ENCODE measurements at regions not wholly inside any gene's neighbourhood (a gene's known extent, or its start where the extent isn't known, plus 50 kb on each side); places are given as distances from the start of the nearest gene placed in this dataset.

GRCh38 chr20:52724541-52724940 lies 247.6 kb upstream of the TSHZ2 start:
- no peaks in the 10 kb centered on the region for H3K27me3 ChIP-seq (ENCODE audit: low read depth)
- H3K27ac ChIP-seq = no peak overlapping the region
- no peak overlapping the region for H3K4me3 ChIP-seq
- no peaks in the 10 kb centered on the region for H3K9me3 ChIP-seq
- no peak for ATAC-seq
- H3K36me3 ChIP-seq = no peaks in the 10 kb centered on the region
- TF ChIP-seq CTCF (IDR thresholded peaks at IDR 0.05) = no peak
- DNase-seq = no peak
- intact Hi-C loops (cut with DNase I) = no loop called here
- no peaks in the 10 kb centered on the region for H3K4me1 ChIP-seq

GRCh38 chr20:52722926-52723688 lies 249.1 kb upstream of the TSHZ2 start:
- TF ChIP-seq CTCF (IDR thresholded peaks at IDR 0.05) = no peak
- Histone ChIP-seq H3K27ac (no peak overlapping the region), H3K27me3 (ENCODE audit: low read depth) (no peaks in the 10 kb centered on the region), H3K9me3 (no peaks in the 10 kb centered on the region), H3K36me3 (no peaks in the 10 kb centered on the region), H3K4me1 (no peaks in the 10 kb centered on the region), H3K4me3 (no peak overlapping the region)
- intact Hi-C loops (cut with DNase I) = no loop called here
- DNase-seq (no peak), ATAC-seq (no peak)

- H3K27me3 ChIP-seq (ENCODE audit: low read depth) = no peaks in the 10 kb centered on the region
- H3K36me3 ChIP-seq = no peaks in the 10 kb centered on the region
- H3K4me3 ChIP-seq = no peak overlapping the region
- intact Hi-C loops (cut with DNase I) = no loop called here
- DNase-seq (no peak), ATAC-seq (no peak)
- TF ChIP-seq CTCF (IDR thresholded peaks at IDR 0.05) = no peak
- no peaks in the 10 kb centered on the region for H3K9me3 ChIP-seq
- no peak overlapping the region for H3K27ac ChIP-seq
- H3K4me1 ChIP-seq = no peaks in the 10 kb centered on the region
Observed at GRCh38 chr20:52708137-52708536, 264.0 kb upstream of the TSHZ2 start.

GRCh38 chr20:52704553-52704952 lies 267.6 kb upstream of the TSHZ2 start:
- no peaks in the 10 kb centered on the region for H3K4me1 ChIP-seq
- DNase-seq (no peak), ATAC-seq (no peak)
- H3K4me3 ChIP-seq = no peak overlapping the region
- H3K27me3 ChIP-seq (ENCODE audit: low read depth) = no peaks in the 10 kb centered on the region
- H3K27ac ChIP-seq = no peak overlapping the region
- no peaks in the 10 kb centered on the region for H3K36me3 ChIP-seq
- intact Hi-C loops (cut with DNase I) = no loop called here
- no peaks in the 10 kb centered on the region for H3K9me3 ChIP-seq
- no peak for TF ChIP-seq CTCF (IDR thresholded peaks at IDR 0.05)

GRCh38 chr20:52688345-52688744 lies 283.8 kb upstream of the TSHZ2 start:
- no peak overlapping the region for H3K27ac ChIP-seq
- H3K4me3 ChIP-seq = no peak overlapping the region
- ATAC-seq (no peak), DNase-seq (no peak)
- H3K27me3 ChIP-seq (ENCODE audit: low read depth) = peaks cover 18% of the 10 kb centered on the region
- no peak for TF ChIP-seq CTCF (IDR thresholded peaks at IDR 0.05)
- H3K9me3 ChIP-seq = no peaks in the 10 kb centered on the region
- intact Hi-C loops (cut with DNase I) = no loop called here
- H3K36me3 ChIP-seq = no peaks in the 10 kb centered on the region
- H3K4me1 ChIP-seq = peaks cover 6% of the 10 kb centered on the region

All from lower lobe of right lung (tissue), 2 donors.